ENCODE measurements at regions not wholly inside any gene's neighbourhood (a gene's known extent, or its start where the extent isn't known, plus 50 kb on each side); places are given as distances from the start of the nearest gene placed in this dataset.

GRCh38 chr10:8911032-8911431 is 856.5 kb downstream of the GATA3 start:
- no peak overlapping the region for H3K4me3 ChIP-seq (ENCODE audit: low read depth, low read length)
- DNase-seq (ENCODE audit: low read depth), result no peak
- no peak for TF ChIP-seq CTCF (IDR thresholded peaks at IDR 0.05; ENCODE audit: insufficient read depth, low read depth, low read length)

- TF ChIP-seq CTCF (IDR thresholded peaks at IDR 0.05; ENCODE audit: insufficient read depth, low read depth, low read length), result no peak
- no peak for DNase-seq (ENCODE audit: low read depth)
These were observed 857.6 kb downstream of the GATA3 start for GRCh38 chr10:8912108-8912507.

GRCh38 chr10:8913720-8914119 is 859.2 kb downstream of the GATA3 start:
- no peak for DNase-seq (ENCODE audit: low read depth)
- TF ChIP-seq CTCF (IDR thresholded peaks at IDR 0.05; ENCODE audit: insufficient read depth, low read depth, low read length), result no peak
- H3K4me3 ChIP-seq (ENCODE audit: low read depth, low read length), result no peak overlapping the region

More at GRCh38 chr10:8912108-8912507, 857.6 kb downstream of the GATA3 start:
- no peak overlapping the region for H3K4me3 ChIP-seq (ENCODE audit: low read depth, low read length)

GRCh38 chr10:8919280-8919679 is 864.8 kb downstream of the GATA3 start:
- no peak for TF ChIP-seq CTCF (IDR thresholded peaks at IDR 0.05; ENCODE audit: insufficient read depth, low read depth, low read length)
- peak; percentile 1 for DNase-seq (ENCODE audit: low read depth)
- H3K4me3 ChIP-seq (ENCODE audit: low read depth, low read length), result no peak overlapping the region

GRCh38 chr10:8921568-8921967 is 867.1 kb downstream of the GATA3 start:
- no peak overlapping the region for H3K4me3 ChIP-seq (ENCODE audit: low read depth, low read length)
- DNase-seq (ENCODE audit: low read depth), result no peak
- no peak for TF ChIP-seq CTCF (IDR thresholded peaks at IDR 0.05; ENCODE audit: insufficient read depth, low read depth, low read length)

GRCh38 chr10:8923096-8923495 is 868.6 kb downstream of the GATA3 start:
- TF ChIP-seq CTCF (IDR thresholded peaks at IDR 0.05; ENCODE audit: insufficient read depth, low read depth, low read length), result no peak

GRCh38 chr10:8927705-8928104 is 873.2 kb downstream of the GATA3 start:
- DNase-seq (ENCODE audit: low read depth), result no peak
- no peak for TF ChIP-seq CTCF (IDR thresholded peaks at IDR 0.05; ENCODE audit: insufficient read depth, low read depth, low read length)
- H3K4me3 ChIP-seq (ENCODE audit: low read depth, low read length), result no peak overlapping the region

More at GRCh38 chr10:8923096-8923495, 868.6 kb downstream of the GATA3 start:
- no peak overlapping the region for H3K4me3 ChIP-seq (ENCODE audit: low read depth, low read length)
- DNase-seq (ENCODE audit: low read depth), result no peak
